ENCODE measurements at regions not wholly inside any gene's neighbourhood (a gene's known extent, or its start where the extent isn't known, plus 50 kb on each side); places are given as distances from the start of the nearest gene placed in this dataset.
"Not testable (repeated sequence)": the region's sequence is repeated elsewhere in the genome, so short reads cannot be mapped to it uniquely, and the experiment has no call there.

- DNase-seq, result no peak
These were observed 69.5 kb downstream of the TPRA1 start for GRCh38 chr3:127520993-127521392.

- DNase-seq, result no peak
These were observed 72.0 kb downstream of the TPRA1 start for GRCh38 chr3:127518456-127519081.

GRCh38 chr3:127512256-127512655 lies 78.3 kb downstream of the TPRA1 start:
- no peak for DNase-seq

GRCh38 chr3:127501177-127501576 lies 89.4 kb downstream of the TPRA1 start:
- DNase-seq, result no peak

DNA sequence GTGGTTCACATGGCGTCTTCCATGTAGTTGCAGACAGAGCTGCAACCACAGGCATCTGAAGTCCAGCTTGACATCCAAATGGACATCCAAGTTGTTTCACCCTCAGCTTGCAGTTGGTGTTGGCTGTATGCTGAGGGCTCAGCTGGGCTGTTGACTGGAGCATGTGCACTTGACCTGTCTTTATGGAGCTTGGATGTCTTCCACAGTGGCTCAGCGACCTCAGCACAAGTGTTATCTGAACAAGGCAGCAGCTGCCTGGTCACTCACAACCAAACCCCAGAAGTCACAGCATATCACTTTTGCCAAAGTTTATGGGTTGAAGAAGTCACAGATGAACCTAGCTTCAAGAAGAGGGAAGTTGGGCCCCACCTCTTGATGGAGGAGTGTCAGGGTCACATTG lies 92.9 kb downstream of the TPRA1 start:
- no peak for DNase-seq

GRCh38 chr3:127497166-127497565 lies 93.4 kb downstream of the TPRA1 start:
- no peak for DNase-seq

DNA sequence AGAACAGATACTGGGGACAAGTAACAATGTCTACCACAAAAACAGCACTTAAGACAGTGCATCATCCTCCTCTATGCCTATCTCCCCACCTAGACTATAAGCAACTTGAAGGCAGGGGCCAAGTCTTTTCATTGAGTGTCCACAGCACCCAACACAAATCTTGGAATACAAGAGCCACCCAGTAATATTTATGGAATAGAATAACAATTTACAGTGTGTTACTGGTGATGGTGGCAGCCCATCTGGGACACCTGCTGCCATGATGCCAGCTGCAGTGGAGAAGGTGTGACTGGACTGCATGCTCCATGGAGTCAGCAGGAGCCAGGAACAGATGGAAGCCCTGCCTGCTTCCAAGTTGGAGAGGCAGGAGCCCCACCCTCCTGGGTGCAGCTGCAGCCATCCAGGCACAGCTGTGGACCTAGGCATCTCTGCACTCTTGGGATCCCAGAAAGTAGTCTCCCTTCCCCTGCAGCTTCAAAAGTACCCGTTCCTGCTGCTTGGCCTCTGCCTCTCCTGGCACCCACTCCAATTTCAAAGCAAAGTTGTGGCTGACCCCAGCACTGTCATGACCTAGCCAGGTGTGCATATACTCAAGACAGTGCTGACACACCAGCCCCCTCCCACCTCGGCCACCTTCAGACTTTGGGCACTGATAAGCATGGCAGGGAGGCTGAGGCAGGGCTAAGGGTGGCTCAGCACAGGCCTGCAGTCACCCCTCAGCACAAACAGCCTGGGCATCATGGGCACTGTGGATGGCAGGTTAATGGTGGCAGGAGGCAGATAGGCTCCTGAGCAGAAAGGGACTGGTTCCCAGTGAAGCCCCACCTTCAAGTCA lies 94.5 kb downstream of the TPRA1 start:
- no peak for DNase-seq

GRCh38 chr3:127493924-127494646 lies 96.4 kb downstream of the TPRA1 start:
- DNase-seq, result no peak

GRCh38 chr3:127492426-127492825 lies 98.1 kb downstream of the TPRA1 start:
- DNase-seq, result no peak

DNA sequence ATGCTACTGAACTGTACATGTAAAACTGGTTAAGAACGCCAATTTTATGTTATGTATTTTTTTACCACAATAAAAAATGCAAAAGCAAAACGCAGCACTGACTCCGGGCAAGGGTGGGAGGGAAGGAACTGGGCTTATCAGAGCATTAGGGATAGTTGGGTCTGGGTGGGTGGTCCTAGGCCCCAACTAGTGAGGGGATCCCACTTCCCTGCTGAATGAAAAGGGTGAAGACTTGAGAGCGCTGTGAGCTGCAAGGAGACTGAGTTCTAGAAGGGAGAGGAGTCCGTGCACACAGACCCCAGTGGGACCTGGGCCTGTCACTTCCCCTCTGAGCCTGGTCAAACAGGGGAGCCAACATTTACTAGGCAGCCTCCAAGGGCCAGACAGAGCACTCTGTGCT lies 98.6 kb downstream of the TPRA1 start:
- DNase-seq, result no peak

GRCh38 chr3:127491323-127491722 lies 99.2 kb downstream of the TPRA1 start:
- DNase-seq, result no peak

GRCh38 chr3:127491024-127491305 lies 99.6 kb downstream of the TPRA1 start:
- not testable (repeated sequence) for DNase-seq

- DNase-seq, result no peak
These were observed 100.1 kb downstream of the TPRA1 start for GRCh38 chr3:127490271-127491023.

DNA sequence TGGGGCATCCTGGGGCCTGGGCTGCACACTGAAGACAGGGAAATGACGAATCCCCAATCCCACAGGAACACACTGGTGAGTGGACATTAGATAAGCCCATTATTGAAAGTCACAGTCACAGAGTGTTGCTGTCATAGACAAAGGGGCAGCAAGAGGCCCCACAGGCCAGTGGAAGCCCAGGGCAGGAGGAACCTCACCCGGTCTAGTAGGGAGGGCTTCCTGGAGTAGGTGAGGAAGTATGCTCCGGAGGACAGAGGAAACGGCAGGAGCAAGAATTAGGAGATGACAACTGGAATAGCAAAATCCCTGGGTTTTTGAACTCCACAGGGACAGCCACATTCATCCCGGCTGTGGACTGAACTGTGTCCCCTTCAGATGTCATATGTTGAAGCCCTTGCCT lies 101.2 kb downstream of the TPRA1 start:
- DNase-seq, result no peak

DNA sequence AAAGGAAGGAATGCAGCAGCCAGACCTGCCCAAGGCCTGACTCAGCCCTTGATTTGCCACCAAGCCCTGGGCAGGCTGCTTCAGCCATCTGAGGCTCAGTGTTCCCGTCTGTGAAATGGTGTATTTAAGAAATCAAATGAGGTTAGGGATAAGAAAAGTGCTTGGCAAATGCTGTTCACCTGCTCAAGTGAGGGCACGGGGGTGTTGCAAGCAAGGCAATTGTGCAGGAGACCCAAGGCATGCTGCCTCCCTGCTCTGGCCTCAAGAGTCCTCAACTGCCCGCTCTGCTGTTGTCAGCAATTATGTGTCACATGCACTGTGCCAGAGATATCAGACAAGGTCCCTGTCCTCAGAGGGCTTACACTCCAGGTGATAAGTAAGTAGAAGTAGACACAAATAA lies 101.8 kb downstream of the TPRA1 start:
- DNase-seq, result no peak

DNA sequence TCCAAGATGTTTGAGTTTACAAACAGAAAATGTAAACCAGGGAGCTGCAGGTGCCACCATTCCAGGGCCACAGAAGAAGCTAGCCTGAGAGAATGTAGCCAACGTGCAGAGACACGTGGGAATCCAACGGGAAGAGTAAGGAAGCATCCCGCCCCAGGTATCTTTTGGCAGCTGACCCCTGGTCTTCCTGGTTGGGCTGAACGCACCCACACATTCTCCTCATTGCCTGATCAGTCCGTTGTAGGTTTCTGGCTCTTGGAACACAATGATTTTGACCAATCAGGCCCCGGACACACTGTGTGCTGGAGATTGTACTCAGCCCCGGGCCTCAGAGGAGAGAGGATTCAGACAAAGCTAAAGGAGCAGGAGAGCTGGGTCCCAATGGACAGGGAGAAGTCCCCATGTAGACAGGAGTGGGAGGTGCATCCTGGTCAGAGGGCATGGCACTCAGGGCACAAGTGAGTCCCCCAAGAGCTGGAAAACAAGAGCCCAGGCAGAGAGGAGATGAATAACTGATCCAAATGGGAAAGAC lies 102.3 kb downstream of the TPRA1 start:
- DNase-seq, result no peak

GRCh38 chr3:127487196-127487595 lies 103.3 kb downstream of the TPRA1 start:
- DNase-seq, result no peak

- DNase-seq, result no peak
These were observed 104.1 kb downstream of the TPRA1 start for GRCh38 chr3:127486321-127486944.

GRCh38 chr3:127485396-127486170 lies 105.0 kb downstream of the TPRA1 start:
- DNase-seq, result no peak

- no peak for DNase-seq
These were observed 105.7 kb downstream of the TPRA1 start for GRCh38 chr3:127484601-127485388.
